GM18909 (cell line): ENCODE measurements at regions not wholly inside any gene's neighbourhood (a gene's known extent, or its start where the extent isn't known, plus 50 kb on each side); places are given as distances from the start of the nearest gene placed in this dataset.
"Not testable (repeated sequence)": the region's sequence is repeated elsewhere in the genome, so short reads cannot be mapped to it uniquely, and the experiment has no call there.

Experiments used
- ATAC-seq: cut with Tn5 transposase; IDR thresholded peaks from one replicate; pipeline ENCODE4 v1.9.1; 2021; ENCODE audit warnings: mild to moderate bottlenecking; ENCODE audit not compliant: unreplicated experiment, poor library complexity

DNA sequence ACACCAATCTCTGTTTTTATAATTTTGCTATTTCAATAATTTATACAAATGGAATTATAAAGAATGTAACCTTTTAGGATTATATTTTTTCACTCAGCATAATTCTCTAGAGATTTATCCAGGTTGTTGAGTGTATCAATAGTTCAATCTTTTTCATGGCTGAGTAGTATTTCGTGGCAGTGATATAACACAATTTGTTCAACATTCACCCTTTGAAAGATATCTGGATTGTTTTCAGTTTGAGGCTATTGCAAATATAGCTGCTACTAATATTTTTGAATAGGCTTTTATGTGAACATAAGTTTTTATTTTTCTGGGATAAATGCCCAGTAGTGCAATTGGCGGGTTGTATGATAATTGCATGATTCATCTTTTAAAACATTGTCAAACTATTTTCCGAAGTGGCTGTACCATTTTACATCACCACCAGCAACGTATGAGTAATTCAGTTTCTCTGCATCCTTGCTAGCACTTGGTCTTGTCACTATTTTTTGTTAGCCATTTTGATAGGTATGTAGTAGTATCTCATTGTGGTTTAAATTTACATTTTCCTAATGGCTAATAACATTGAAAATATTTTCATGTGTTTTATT lies 55.6 kb upstream of the ABCD3 start:
- no peak for ATAC-seq

DNA sequence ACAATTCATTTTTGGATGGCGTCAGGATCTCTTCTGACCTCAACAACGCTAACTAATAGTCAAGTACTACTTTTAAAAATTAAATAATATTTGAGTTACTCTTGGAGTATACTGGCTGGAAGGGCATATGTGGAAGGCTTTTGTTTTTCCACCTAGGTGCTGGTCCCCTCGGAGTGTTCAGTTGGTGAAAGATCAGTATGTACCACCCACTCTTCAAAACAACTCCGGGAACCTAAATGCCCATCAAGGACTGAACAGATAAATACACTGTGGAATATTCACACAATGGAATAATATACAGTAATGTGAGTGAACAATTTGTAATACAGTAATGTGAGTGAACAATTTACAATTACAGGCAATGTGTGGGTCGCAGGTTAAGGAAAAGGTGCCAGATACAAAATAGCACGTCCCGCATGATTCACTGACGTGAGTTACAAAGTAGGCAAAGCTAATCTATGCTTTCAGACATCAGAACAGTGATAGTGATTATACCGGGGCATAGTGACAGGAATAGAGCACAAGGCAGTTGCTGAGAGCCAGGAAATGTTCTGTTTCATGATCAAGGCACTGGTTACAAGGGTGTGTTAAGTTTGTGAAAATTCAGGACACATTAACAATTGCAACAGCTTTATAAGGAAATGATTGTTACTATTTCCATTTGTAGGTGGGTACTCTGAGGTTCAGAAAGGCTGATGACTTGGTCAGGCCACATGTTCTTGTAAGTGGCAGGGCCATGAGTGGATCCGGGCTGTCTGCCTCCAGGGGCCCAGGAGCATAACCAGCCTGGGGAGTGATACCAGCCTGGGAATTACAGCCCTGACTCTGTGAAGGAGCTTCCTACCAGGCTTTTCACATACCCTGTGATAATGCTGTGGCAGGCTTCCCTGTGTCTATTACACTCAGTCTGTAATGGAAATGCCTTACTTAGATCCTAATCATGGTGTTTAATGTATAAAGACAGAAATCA lies 59.3 kb upstream of the ABCD3 start:
- no peak for ATAC-seq

DNA sequence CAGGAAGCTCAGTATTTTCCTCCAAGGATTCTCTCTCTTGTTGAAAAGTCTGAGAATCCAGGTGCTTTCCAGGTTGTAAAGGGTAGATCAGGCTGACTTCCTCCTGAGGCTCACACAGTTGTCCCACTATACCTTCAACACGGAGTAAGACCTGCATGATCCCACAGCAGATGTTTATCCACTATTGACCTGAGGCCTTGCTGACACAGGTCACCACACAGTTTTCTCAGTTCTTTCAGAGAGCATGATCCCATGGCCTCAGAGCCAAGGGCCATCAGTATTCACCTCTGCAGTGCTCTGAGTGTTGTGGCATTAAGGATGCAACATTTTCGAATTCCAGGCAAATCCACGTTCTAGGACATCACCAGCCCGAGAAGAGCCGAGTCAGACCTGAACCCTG lies 60.5 kb upstream of the ABCD3 start:
- no peak for ATAC-seq

DNA sequence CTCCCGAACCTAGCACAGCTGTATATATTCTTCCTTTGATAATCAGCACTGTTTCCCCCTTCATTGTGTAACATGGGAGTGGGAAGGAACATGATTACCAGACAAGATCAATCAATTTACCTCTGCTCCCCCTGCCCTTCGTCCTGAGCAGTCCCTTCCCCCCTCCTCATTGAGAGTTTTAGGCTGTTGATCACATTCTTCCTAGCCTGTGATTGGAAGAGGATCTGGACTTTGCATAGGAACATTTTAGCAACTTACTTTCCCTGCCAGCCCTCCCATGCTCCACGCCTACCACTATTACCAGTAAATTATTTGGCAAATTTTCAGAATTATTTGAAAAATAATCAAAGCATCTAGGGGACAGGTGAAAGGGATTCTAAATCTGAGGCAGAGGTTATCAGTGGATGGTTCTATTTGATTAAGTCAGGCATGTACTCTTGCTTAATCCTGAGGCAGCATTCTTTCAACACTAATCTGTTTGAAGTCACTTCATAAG lies 62.7 kb upstream of the ABCD3 start:
- no peak for ATAC-seq

DNA sequence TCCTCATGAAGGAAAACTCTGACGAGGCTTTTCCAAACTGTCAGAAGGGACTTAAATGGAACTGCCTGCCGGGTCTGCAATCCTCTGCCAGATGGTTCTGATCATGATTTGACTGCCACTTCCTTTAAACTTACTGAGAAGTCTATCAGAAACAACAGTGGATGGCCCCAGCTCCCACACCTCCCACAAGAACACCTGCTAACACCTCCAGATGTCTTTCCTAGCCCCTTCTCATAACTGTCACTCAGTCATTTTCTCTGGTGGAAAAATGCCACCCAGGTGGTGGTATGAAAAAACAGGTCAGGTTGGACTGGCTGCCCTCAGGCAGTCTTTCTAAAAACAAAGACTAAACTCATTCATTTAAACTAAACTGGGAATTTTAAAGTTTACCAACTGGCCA lies 66.7 kb upstream of the ABCD3 start:
- ATAC-seq, result no peak

DNA sequence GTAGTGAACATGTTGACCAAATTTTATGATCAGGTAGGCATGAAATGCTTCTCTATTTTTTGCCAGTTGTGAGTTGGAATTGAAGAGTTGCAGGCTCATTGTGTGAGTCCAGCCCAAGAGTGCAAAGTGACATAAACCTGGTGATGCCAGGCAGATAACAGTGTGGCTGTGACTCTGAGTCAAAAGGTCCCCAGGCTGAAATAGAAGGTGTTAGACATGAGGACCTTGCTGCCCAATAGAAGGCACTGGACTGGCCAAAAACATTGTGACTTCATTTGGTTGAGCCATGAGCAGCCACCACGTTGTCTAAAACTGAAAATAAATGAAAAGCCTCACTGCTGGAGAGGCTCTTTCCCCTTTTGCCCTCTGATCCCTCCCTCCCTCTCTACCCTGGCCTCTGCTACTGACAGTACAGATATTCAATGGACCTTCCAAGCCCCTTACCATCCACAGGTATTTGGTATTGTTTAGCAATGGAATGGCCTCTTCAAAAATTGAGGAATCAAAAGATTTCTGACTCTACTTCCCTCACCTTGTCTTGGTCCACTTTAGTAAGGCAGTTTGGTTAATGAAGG lies 67.8 kb upstream of the ABCD3 start:
- no peak for ATAC-seq

DNA sequence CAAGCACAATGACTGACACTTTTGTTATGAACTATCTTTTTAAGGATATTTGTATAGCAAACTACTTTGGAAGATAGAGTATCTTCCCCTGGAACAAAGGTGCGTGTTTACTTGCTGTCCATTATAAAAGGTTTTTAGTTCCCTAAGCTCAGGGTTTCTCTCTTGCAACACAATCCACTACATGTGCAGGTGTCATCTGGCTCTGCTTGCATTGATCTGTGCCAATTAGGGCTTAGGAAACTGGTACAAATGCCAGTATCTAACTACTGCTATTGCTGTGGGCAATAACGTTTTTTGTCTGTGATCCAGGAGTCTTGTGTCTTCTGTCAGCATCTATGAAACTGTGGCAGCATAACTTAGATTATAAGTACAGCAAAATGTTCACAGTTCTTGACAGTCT lies 68.3 kb upstream of the ABCD3 start:
- ATAC-seq, result no peak

DNA sequence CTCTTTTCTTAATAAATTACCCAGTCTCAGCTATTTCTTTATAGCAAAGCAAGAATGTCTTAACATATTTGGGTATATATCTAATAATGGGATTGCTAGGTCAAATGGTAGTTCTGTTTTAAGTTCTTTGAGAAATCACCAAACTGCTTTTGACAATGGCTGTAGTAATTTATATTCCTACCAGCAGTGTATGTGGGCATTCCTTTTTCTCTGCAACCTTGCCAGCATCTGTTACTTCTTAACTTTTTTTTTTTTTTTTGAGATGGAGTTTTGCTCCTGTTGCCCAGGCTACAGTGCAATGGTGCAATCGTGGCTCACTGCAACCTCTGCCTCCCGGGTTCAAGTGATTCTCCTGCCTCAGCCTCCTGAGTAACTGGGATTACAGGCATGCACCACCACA lies 69.8 kb upstream of the ABCD3 start:
- ATAC-seq, result not testable (repeated sequence)

DNA sequence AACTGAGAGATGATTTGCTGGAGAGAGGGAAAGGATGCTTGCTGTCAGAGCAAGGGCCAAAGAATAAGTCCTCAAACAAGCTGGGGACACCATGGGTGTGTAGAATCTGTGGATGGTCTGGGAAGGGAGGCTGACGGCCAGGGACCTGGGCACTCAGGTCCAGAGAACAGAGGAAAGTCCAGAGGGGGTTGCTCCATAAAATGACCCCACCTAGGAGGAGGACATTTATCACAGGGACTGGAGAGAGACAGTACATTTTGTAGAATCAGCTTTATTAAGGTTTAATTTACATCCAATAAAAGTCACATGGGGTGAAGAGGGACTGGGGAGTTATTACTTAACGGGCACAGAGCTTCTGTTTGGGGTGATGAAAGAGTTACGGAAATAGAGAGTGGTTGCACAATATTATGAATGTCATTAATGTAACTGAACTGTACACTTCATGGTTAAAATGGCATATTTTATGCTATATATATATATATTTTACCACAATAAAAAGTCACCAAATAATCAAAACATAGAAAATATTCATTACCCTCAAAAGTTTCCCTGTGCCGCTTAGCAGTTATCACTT lies 73.0 kb upstream of the ABCD3 start:
- no peak for ATAC-seq

DNA sequence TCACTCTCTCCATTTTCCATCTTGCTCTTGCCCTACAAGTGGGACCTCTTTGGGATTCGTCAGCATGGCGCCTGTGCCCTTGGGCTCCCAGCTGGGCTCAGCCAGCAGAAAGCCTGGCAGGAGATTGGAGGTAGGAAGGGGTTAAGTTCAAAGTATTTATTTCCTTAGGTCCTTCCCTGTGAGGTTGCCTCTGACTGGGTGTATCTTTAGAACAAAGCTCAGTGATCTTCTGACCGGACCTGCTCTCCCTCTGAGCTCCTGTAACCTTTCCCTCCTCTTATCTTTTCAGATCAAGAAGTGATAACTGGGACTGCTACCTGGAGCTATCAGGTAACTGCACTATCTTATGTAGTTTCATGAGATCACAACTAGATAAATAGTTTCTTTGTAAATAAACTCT lies 75.8 kb upstream of the ABCD3 start:
- ATAC-seq, result no peak

DNA sequence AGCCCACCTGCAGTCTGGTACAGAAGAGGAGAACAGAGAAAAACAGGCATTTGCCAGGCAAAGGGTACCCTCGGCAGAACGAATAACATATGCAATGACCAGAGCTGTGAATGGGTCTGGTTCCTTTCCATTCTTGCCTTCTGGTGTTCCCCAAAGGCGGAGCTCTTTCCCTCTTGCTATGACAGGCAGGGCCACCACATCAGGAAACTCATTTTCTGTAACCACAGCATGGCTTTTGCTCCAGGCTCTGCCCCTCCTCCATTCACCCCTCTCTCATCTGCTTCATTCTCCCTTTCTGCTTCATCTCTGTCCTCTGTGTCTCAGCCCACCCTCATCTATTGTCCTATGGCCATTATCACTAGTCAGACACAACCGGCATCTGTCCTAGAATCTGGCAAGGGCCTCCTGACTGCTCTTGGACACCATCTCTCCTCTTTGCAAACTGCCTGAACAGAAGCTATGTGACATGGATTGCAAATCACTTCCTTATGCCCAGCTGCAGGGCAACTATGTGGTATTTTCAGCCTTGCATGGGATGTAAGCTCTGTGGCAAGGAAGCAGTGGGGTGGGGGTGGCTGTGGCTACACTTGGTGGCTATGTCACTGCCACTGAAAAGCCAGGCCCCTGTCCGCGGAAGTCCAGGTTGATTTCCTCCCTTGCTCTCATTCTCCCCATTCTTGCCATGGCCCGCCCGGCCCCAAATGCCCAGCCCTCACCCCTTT lies 78.8 kb upstream of the ABCD3 start:
- ATAC-seq, result no peak

DNA sequence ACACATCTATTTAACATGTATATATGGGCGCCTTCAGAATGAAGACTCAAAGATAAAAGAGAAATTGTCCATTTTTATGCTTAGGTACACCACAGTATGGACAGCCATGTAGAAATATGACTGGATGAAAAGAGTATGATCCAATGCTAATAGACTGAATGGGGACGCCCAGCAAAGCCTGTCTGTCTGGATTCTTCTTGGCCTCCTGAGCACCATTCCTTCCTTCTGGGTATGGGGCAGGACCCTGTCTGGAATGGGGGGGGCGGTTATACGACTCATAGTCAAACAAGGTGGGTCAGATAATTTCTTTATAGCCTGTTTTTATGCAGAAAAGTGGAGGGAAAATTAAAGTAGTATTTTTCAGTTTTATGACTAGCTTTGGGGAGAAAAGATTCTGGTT lies 81.2 kb upstream of the ABCD3 start:
- ATAC-seq, result no peak

DNA sequence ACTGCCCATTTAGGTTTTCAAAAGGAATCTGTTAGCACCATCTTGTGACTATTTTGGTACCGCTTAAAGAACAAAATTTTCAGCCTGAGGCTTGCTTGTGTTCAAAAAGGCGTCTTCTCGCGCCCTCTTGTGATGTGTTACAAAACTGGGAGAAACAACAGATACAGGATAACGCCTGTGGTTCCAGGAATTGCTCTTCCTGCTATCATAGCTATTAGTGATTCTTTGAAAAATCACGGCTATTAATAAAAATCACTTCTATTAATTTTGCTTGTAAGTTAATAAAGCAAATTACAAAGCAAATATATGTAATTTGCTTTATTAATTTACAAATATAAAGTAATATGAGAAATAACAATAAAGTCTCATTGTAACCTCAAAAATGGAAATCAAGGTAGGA lies 82.2 kb upstream of the ABCD3 start:
- no peak for ATAC-seq

DNA sequence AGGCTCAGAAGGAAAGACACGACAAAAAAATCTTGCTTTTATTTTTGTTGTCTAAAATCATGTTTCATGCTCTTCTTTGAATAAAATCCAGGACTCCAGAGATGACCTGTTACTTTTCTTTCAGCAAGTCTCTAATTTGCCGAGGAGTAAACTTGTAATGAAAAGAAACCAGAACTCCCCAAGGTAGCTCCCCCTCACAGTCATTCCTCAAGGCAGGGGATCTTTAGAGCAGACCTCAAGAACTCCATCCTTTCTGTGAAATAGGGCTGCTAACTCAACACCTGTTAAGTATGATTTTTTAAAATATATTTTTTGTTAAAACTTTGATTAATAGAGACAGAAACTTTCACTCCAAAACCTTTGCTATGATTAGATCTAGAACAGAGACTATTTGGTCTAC lies 82.7 kb upstream of the ABCD3 start:
- no peak for ATAC-seq

DNA sequence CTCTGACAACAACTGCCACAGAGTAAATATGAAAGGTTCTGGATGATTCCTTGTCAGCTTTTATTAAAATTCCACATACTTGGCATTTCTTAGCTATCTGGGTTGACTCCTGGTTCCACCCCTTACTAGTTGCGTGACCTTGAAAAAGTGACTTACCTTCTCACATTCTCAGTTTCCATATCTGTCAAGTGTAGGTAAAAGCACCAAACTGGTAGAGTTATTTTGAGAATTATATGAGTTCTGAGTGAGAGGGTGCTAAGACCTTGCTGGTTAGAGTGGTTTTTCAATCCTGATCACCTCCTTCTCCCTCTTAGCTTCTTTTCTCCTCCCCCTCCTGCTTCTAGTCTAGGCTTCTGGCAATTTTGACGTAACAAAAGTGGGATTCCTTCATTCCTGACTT lies 83.4 kb upstream of the ABCD3 start:
- ATAC-seq, result no peak

DNA sequence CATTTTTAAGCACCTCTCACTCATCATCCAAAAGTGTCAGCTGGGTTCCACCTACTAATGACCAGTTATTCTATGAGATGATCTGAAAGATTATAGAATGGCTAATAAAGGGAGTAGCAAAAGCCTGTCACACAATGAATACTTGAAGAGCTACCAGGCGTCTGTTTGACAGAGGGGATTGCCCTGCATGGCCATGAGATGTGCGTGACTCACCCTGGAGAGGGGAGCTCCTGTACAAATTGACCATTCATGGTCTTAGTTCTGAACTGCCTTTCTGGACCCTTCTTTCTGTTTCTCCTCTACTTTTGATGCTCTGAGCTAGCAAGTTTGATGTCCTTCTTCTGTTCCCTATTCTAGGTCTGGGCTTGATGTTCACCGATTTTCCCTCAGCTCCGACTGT lies 85.2 kb upstream of the ABCD3 start:
- ATAC-seq, result peak; percentile 45

DNA sequence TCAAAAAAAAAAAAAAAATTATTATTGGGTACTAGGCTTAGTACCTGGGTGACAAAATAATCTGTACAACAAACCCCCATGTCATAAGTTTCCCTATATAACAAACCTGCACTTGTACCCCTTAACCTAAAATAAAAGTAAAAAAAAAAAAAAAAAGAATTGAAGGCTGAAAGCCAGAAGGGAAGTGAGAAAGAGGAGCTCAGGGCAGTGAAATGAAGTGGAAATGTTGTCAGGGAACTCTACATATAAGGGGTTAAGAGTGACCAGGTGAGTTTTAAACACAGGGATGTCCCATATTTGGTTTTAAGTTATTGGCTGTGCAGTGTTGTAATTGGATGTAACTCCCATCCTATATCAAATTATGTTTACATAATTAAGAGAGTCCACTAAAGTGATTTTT lies 85.7 kb upstream of the ABCD3 start:
- ATAC-seq, result no peak

DNA sequence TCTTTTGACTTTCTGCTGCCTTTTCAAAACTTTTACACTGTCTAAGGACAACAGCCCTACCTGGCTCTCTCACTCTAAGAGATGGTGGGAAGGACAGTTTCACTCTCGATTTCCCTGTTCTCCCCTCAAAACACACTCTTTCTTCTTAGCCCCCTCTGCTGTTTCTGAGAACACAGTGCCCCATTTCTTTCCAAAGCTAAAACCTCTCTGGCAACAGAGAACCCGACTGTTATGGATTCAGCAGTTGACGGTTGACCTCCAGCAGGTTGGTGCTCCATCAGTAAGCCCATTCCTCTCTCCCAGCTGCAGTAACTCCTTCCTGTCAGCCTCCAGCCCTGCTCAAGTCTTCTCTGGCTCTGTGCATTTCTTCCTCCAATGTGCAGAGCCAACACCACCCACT lies 88.2 kb upstream of the ABCD3 start:
- no peak for ATAC-seq

DNA sequence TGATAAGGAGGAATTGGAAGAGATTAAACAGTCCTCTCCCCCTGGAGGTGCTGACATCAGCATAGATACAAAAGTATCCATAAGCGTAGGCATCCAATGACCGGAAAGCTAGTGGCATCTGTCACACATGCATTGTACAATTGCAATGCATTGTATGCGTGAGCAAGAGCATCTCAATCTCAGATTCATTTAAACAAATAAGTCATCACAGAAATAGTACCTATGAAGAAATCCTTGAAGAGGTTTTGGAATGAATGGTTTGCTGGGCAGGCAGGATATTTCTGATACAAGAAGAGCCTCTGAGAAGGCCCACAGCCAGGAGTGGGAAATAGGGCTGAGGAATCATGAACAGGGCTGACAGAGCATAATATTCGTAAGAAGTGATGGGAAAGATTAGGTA lies 88.9 kb upstream of the ABCD3 start:
- no peak for ATAC-seq

DNA sequence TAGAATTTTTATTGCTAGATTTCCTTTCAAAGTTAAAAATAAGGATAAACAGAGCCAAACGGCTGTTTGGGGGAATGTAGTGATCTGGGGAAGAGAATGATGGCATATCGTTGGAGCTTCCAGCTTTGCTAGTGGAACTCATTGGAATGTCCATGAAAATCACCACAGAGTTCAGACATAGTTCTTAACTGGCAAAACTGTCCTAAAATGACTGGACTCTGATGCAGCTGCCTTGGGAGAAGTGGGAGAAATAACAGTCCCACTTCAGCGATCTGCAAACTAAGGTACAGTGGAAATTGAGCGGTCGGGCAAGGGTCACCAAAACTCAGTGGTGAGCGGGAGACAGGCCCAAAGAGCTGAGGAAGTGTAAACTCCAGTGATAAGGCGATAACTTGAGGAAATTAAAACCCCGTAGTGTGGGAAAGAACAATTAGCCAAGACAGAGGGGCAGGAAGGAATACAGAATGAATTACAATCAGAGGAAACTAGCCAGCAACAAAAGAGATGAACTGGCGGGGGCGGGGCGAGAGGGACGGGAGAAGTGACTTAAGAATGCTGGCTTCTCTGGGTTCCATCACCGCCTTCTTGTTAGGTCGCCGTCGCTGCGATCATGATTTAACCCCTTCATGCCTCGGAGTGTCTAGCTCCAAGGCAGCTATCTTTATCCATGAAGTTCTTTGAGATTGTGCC lies 89.8 kb upstream of the ARHGAP29 start:
- ATAC-seq, result no peak
